OCI-LY3 (cell line): ENCODE measurements at regions not wholly inside any gene's neighbourhood (a gene's known extent, or its start where the extent isn't known, plus 50 kb on each side); places are given as distances from the start of the nearest gene placed in this dataset.

Source experiments
- EZH2phosphoT487 ChIP-seq: fragments of 200-600 bp; shearing (Covaris generic); IDR thresholded peaks from 2 replicates; pipeline ENCODE4 v1.6.1; 2018; ENCODE audit warnings: antibody characterized with exemption, mixed run types, low read depth
- TF ChIP-seq, protein P1 (sequence below): fragments of 200-600, 300-600 bp; sonication (generic); IDR thresholded peaks from 2 replicates; pipeline ENCODE4 v1.5.1; 2014; ENCODE audit warnings: antibody characterized with exemption, low read length, low read depth

DNA sequence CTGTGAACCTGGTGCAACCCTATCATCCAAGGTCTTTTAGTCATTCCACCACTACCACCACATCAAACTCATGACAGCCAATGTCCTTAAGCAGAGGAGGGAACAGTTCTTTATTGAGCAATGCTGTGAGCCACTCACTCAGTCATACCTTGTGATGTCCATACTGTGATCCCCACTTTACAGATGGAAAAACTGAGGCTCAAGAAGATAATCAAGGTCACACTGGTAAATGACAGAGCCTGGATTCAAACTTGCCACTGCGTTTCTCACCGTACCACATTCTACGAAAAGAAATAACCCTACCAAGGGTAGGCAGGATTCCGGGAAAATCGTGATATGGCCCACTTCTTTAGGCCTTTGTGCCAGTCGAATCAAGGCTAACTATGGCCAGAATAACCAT lies 172.6 kb downstream of the CCT6B start:
- TF ChIP-seq, protein P1, sequence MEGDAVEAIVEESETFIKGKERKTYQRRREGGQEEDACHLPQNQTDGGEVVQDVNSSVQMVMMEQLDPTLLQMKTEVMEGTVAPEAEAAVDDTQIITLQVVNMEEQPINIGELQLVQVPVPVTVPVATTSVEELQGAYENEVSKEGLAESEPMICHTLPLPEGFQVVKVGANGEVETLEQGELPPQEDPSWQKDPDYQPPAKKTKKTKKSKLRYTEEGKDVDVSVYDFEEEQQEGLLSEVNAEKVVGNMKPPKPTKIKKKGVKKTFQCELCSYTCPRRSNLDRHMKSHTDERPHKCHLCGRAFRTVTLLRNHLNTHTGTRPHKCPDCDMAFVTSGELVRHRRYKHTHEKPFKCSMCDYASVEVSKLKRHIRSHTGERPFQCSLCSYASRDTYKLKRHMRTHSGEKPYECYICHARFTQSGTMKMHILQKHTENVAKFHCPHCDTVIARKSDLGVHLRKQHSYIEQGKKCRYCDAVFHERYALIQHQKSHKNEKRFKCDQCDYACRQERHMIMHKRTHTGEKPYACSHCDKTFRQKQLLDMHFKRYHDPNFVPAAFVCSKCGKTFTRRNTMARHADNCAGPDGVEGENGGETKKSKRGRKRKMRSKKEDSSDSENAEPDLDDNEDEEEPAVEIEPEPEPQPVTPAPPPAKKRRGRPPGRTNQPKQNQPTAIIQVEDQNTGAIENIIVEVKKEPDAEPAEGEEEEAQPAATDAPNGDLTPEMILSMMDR: no peak
- TF ChIP-seq EZH2phosphoT487: no peak
